BLaER1 (cell line): ENCODE measurements at regions not wholly inside any gene's neighbourhood (a gene's known extent, or its start where the extent isn't known, plus 50 kb on each side); places are given as distances from the start of the nearest gene placed in this dataset.
"Not testable (repeated sequence)": the region's sequence is repeated elsewhere in the genome, so short reads cannot be mapped to it uniquely, and the experiment has no call there.

ENCODE experiments used
- H3K27ac ChIP-seq: shearing (Covaris generic); formaldehyde crosslinking; 2 replicates; pipeline ENCODE4 v1.8.1; 2022
- H3K27me3 ChIP-seq: shearing (Covaris generic); formaldehyde crosslinking; 2 replicates; pipeline ENCODE4 v1.8.1; 2022
- H3K36me3 ChIP-seq: shearing (Covaris generic); formaldehyde crosslinking; 2 replicates; pipeline ENCODE4 v1.8.1; 2022
- H3K4me1 ChIP-seq: shearing (Covaris generic); formaldehyde crosslinking; 2 replicates; pipeline ENCODE4 v1.8.1; 2022
- H3K4me2 ChIP-seq: shearing (Covaris generic); formaldehyde crosslinking; 2 replicates; pipeline ENCODE4 v1.8.1; 2022
- H3K4me3 ChIP-seq: shearing (Covaris generic); formaldehyde crosslinking; 2 replicates; pipeline ENCODE4 v1.8.1; 2022
- H3K9ac ChIP-seq: shearing (Covaris generic); formaldehyde crosslinking; 2 replicates; pipeline ENCODE4 v1.8.1; 2022
- H3K9me3 ChIP-seq: shearing (Covaris generic); formaldehyde crosslinking; 2 replicates; pipeline ENCODE4 v1.8.1; 2022
- H4K20me1 ChIP-seq: shearing (Covaris generic); formaldehyde crosslinking; 2 replicates; pipeline ENCODE4 v1.8.1; 2022
- Cebpa-rat ChIP-seq: shearing (Covaris generic); IDR thresholded peaks from 2 replicates; pipeline ENCODE4 v1.8.1; 2022

DNA sequence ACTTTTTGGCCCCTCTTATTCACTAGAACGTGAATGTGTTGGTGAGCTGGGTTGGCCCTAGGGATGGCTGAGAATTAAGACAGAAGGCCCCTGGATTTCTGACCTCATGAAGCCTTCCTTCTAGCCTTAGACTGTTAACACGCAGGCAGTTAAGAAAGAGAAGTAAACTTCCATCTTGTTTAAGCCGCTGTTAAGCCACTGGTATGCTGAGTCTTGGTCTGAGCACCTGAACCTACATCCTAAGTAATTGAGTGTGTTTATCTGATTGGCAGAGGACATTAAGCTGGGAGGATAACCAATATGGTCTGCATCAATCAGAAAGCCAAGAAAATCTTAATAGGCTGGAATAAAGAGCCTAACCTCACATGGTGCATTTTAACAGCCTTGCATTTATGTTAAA, 535.0 kb upstream of the ARID1B start:
- no peaks in the 10 kb centered on the region for H4K20me1 ChIP-seq
- H3K4me2 ChIP-seq, result no peak overlapping the region
- H3K9ac ChIP-seq, result no peak overlapping the region
- H3K9me3 ChIP-seq, result no peaks in the 10 kb centered on the region
- no peaks in the 10 kb centered on the region for H3K27me3 ChIP-seq
- no peak for TF ChIP-seq Cebpa-rat
- no peaks in the 10 kb centered on the region for H3K36me3 ChIP-seq
- peaks cover 2% of the 10 kb centered on the region; the same call in 1 of the 2 replicates for H3K4me1 ChIP-seq
- no peak overlapping the region for H3K4me3 ChIP-seq
- no peak overlapping the region for H3K27ac ChIP-seq

GRCh38 chr6:156231026-156231765, 546.0 kb upstream of the ARID1B start:
- Histone ChIP-seq H3K4me1 (0 out of 2 replicates have a peak, but pooled peaks cover 3% of the 10 kb centered on the region), H3K9me3 (peaks cover 7% of the 10 kb centered on the region; the same call in 1 of the 2 replicates), H3K4me2 (peak overlapping the region; percentile 14; the same call in 1 of the 2 replicates), H4K20me1 (no peaks in the 10 kb centered on the region), H3K27me3 (no peaks in the 10 kb centered on the region), H3K4me3 (no peak overlapping the region), H3K9ac (no peak overlapping the region), H3K36me3 (no peaks in the 10 kb centered on the region), H3K27ac (no peak overlapping the region)
- no peak for TF ChIP-seq Cebpa-rat

DNA sequence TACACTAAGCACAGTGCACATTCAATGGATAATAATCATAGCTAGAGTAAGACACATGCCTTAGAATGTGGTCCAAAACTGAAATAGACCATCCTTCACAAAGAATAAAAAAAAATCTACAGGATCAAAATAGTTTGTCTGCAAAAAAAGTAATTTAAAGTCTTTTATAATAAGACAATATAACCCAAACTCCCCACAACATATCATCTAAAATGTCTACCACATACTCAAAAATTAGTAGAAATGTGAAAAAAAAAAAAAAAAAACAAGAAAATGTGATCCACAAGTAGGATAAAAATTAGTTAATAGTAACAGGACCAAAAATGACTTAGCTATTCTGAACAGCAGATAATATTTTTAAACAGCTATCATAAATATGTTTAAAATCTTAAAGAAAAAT, 557.2 kb upstream of the ARID1B start:
- H3K27me3 ChIP-seq, result no peaks in the 10 kb centered on the region
- TF ChIP-seq Cebpa-rat, result no peak
- no peak overlapping the region for H3K9ac ChIP-seq
- no peaks in the 10 kb centered on the region for H3K36me3 ChIP-seq
- H3K27ac ChIP-seq, result no peak overlapping the region
- no peaks in the 10 kb centered on the region for H4K20me1 ChIP-seq
- no peak overlapping the region for H3K4me3 ChIP-seq
- H3K9me3 ChIP-seq, result no peaks in the 10 kb centered on the region
- H3K4me2 ChIP-seq, result no peak overlapping the region
- no peaks in the 10 kb centered on the region for H3K4me1 ChIP-seq

- Histone ChIP-seq H3K9ac (no peak overlapping the region), H3K27me3 (no peaks in the 10 kb centered on the region), H3K36me3 (no peaks in the 10 kb centered on the region), H3K4me2 (no peak overlapping the region), H4K20me1 (no peaks in the 10 kb centered on the region), H3K27ac (no peak overlapping the region), H3K4me3 (no peak overlapping the region), H3K9me3 (peaks cover 25% of the 10 kb centered on the region), H3K4me1 (no peaks in the 10 kb centered on the region)
- TF ChIP-seq Cebpa-rat, result no peak
Measured at GRCh38 chr6:156205678-156206077, 571.5 kb upstream of the ARID1B start.

- Histone ChIP-seq H3K9ac (no peak overlapping the region), H3K4me1 (peaks cover 9% of the 10 kb centered on the region), H3K27ac (no peak overlapping the region), H3K4me2 (no peak overlapping the region), H4K20me1 (no peaks in the 10 kb centered on the region), H3K9me3 (no peaks in the 10 kb centered on the region; the same call in 1 of the 2 replicates), H3K36me3 (no peaks in the 10 kb centered on the region), H3K27me3 (no peaks in the 10 kb centered on the region), H3K4me3 (no peak overlapping the region)
- no peak for TF ChIP-seq Cebpa-rat
Measured at GRCh38 chr6:156199182-156199581, 578.0 kb upstream of the ARID1B start.

DNA sequence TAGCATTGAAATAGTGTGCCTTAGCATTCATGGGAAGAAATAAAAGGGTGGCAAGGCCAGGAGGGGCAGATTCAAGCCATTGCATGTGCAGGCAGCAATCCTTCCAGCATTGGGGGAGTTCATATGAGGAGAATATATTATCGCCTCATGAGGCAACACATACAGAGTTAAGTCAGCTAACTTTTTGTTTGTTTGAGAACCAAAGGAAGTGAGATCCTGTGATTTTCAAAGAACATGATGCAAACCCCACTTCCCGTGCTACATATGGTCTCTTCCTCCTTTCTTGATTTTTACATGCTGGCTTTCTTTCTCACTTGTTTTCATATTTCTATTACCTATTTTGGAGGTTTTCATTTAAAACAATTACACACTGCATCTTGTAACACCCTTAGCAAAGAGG, 579.7 kb upstream of the ARID1B start:
- TF ChIP-seq Cebpa-rat, result no peak
- H3K4me2 ChIP-seq, result peak overlapping the region; percentile 42
- H3K4me1 ChIP-seq, result peaks cover 9% of the 10 kb centered on the region
- no peak overlapping the region for H3K4me3 ChIP-seq
- H3K9me3 ChIP-seq, result peaks cover 4% of the 10 kb centered on the region; the same call in 1 of the 2 replicates
- no peak overlapping the region for H3K27ac ChIP-seq
- H4K20me1 ChIP-seq, result no peaks in the 10 kb centered on the region
- no peaks in the 10 kb centered on the region for H3K36me3 ChIP-seq
- no peak overlapping the region for H3K9ac ChIP-seq
- no peaks in the 10 kb centered on the region for H3K27me3 ChIP-seq

- Histone ChIP-seq H3K4me3 (no peak overlapping the region), H4K20me1 (no peaks in the 10 kb centered on the region), H3K9ac (no peak overlapping the region), H3K4me1 (peaks cover 9% of the 10 kb centered on the region), H3K27me3 (no peaks in the 10 kb centered on the region), H3K9me3 (peaks cover 4% of the 10 kb centered on the region; the same call in 1 of the 2 replicates), H3K4me2 (no peak overlapping the region), H3K27ac (no peak overlapping the region), H3K36me3 (no peaks in the 10 kb centered on the region)
- TF ChIP-seq Cebpa-rat, result no peak
Measured at GRCh38 chr6:156194981-156195380, 582.2 kb upstream of the ARID1B start.

GRCh38 chr6:156193381-156193780, 583.8 kb upstream of the ARID1B start:
- H3K27ac ChIP-seq, result no peak overlapping the region
- H3K36me3 ChIP-seq, result no peaks in the 10 kb centered on the region
- H3K4me3 ChIP-seq, result no peak overlapping the region
- no peaks in the 10 kb centered on the region for H3K27me3 ChIP-seq
- H3K9me3 ChIP-seq, result peaks cover 4% of the 10 kb centered on the region; the same call in 1 of the 2 replicates
- peaks cover 9% of the 10 kb centered on the region for H3K4me1 ChIP-seq
- no peaks in the 10 kb centered on the region for H4K20me1 ChIP-seq
- no peak overlapping the region for H3K4me2 ChIP-seq
- no peak for TF ChIP-seq Cebpa-rat
- H3K9ac ChIP-seq, result no peak overlapping the region

DNA sequence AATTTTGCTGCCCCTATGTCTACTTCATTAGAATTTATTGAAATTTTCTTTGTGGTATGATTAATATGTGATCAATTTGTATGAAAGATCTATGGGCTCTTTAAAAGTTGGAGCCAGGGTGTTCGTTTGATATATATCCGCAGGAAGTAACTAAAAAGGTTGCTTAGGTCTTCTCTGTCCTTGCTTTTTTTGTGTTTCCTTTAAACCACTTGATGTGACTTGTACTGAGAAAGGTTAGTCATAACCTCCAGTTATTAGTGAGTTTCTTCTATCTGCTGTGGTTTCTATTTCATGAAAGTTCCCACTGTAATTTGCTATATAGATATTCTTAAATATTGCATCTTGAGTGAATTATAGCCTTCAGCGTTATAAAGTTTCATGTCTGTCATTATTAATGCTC, 585.3 kb upstream of the ARID1B start:
- no peaks in the 10 kb centered on the region for H3K4me1 ChIP-seq
- no peaks in the 10 kb centered on the region for H3K27me3 ChIP-seq
- H3K36me3 ChIP-seq, result no peaks in the 10 kb centered on the region
- TF ChIP-seq Cebpa-rat, result no peak
- H3K9ac ChIP-seq, result no peak overlapping the region
- H3K27ac ChIP-seq, result no peak overlapping the region
- 0 out of 2 replicates have a peak, but pooled peaks cover 4% of the 10 kb centered on the region for H3K9me3 ChIP-seq
- H3K4me3 ChIP-seq, result no peak overlapping the region
- no peaks in the 10 kb centered on the region for H4K20me1 ChIP-seq
- H3K4me2 ChIP-seq, result no peak overlapping the region

- not testable (repeated sequence) for H3K4me2 ChIP-seq, H4K20me1 ChIP-seq, H3K36me3 ChIP-seq, H3K4me1 ChIP-seq, H3K9ac ChIP-seq, H3K27me3 ChIP-seq, H3K27ac ChIP-seq, H3K9me3 ChIP-seq, H3K4me3 ChIP-seq
Measured at GRCh38 chr6:156191390-156191789, 585.8 kb upstream of the ARID1B start.
